ENCODE measurements at regions not wholly inside any gene's neighbourhood (a gene's known extent, or its start where the extent isn't known, plus 50 kb on each side); places are given as distances from the start of the nearest gene placed in this dataset.

GRCh38 chr2:191557841-191558240, 120.1 kb upstream of the NABP1 start:
- H3K36me3 ChIP-seq (ENCODE audit: insufficient read depth, low read length), result no peaks in the 10 kb centered on the region
- Mint-ChIP-seq H3K9me3 (ENCODE audit: unreplicated experiment) (no peaks in the 10 kb centered on the region), H3K27ac (ENCODE audit: unreplicated experiment) (no peak overlapping the region), H3K27me3 (ENCODE audit: low read depth, unreplicated experiment) (no peaks in the 10 kb centered on the region), H3K4me1 (ENCODE audit: low read depth, unreplicated experiment) (peaks cover 6% of the 10 kb centered on the region), H3K4me3 (ENCODE audit: unreplicated experiment) (no peak overlapping the region), H3K36me3 (ENCODE audit: low read depth, unreplicated experiment) (no peaks in the 10 kb centered on the region)
- no peak overlapping the region for H3K27ac ChIP-seq (ENCODE audit: low read depth, low read length)
- no peak overlapping the region for H3K4me2 ChIP-seq (ENCODE audit: low read length)
- H3K27me3 ChIP-seq (ENCODE audit: insufficient read depth, low read length), result no peaks in the 10 kb centered on the region
- no peak for TF ChIP-seq CTCF (IDR thresholded peaks at IDR 0.05; ENCODE audit: insufficient read depth, low read depth, low read length)
- no peak overlapping the region for H2AFZ ChIP-seq (ENCODE audit: low read depth, low read length)
- no peak for DNase-seq (ENCODE audit: low read depth)
- H3K79me2 ChIP-seq (ENCODE audit: insufficient read depth, low read length), result no peaks in the 10 kb centered on the region
- FAIRE-seq, result no peak
- H3K9me3 ChIP-seq (ENCODE audit: insufficient read depth, low read depth, low read length), result no peaks in the 10 kb centered on the region
- H3K9ac ChIP-seq (ENCODE audit: low read length), result no peak overlapping the region
- no peak overlapping the region for H3K4me3 ChIP-seq (ENCODE audit: insufficient read depth, low read depth, low read length)
- H3K4me1 ChIP-seq (ENCODE audit: insufficient read depth, low read length), result no peaks in the 10 kb centered on the region
- H4K20me1 ChIP-seq (ENCODE audit: insufficient read depth, low read length), result no peaks in the 10 kb centered on the region

GRCh38 chr2:191559569-191559968, 118.4 kb upstream of the NABP1 start:
- no peaks in the 10 kb centered on the region for H3K36me3 Mint-ChIP-seq (ENCODE audit: low read depth, unreplicated experiment)
- Histone ChIP-seq H3K27ac (ENCODE audit: low read depth, low read length) (no peak overlapping the region), H3K4me3 (ENCODE audit: insufficient read depth, low read depth, low read length) (no peak overlapping the region), H3K27me3 (ENCODE audit: insufficient read depth, low read length) (no peaks in the 10 kb centered on the region), H3K36me3 (ENCODE audit: insufficient read depth, low read length) (no peaks in the 10 kb centered on the region), H3K9me3 (ENCODE audit: insufficient read depth, low read depth, low read length) (no peaks in the 10 kb centered on the region), H3K9ac (ENCODE audit: low read length) (no peak overlapping the region), H3K4me2 (ENCODE audit: low read length) (no peak overlapping the region), H4K20me1 (ENCODE audit: insufficient read depth, low read length) (no peaks in the 10 kb centered on the region), H3K4me1 (ENCODE audit: insufficient read depth, low read length) (no peaks in the 10 kb centered on the region), H3K79me2 (ENCODE audit: insufficient read depth, low read length) (no peaks in the 10 kb centered on the region), H2AFZ (ENCODE audit: low read depth, low read length) (no peak overlapping the region)
- H3K27ac Mint-ChIP-seq (ENCODE audit: unreplicated experiment), result no peak overlapping the region
- FAIRE-seq (no peak), DNase-seq (ENCODE audit: low read depth) (no peak)
- no peaks in the 10 kb centered on the region for H3K9me3 Mint-ChIP-seq (ENCODE audit: unreplicated experiment)
- H3K4me3 Mint-ChIP-seq (ENCODE audit: unreplicated experiment), result no peak overlapping the region
- peaks cover 4% of the 10 kb centered on the region for H3K4me1 Mint-ChIP-seq (ENCODE audit: low read depth, unreplicated experiment)
- TF ChIP-seq CTCF (IDR thresholded peaks at IDR 0.05; ENCODE audit: insufficient read depth, low read depth, low read length), result no peak
- no peak for TF ChIP-seq EZH2 (IDR thresholded peaks at IDR 0.05; ENCODE audit: insufficient read depth, low read length)
- peaks cover 2% of the 10 kb centered on the region for H3K27me3 Mint-ChIP-seq (ENCODE audit: low read depth, unreplicated experiment)

- Histone ChIP-seq H3K9me3 (ENCODE audit: insufficient read depth, low read depth, low read length) (no peaks in the 10 kb centered on the region), H2AFZ (ENCODE audit: low read depth, low read length) (no peak overlapping the region), H3K36me3 (ENCODE audit: insufficient read depth, low read length) (no peaks in the 10 kb centered on the region), H3K9ac (ENCODE audit: low read length) (no peak overlapping the region), H3K27ac (ENCODE audit: low read depth, low read length) (no peak overlapping the region), H3K4me1 (ENCODE audit: insufficient read depth, low read length) (no peaks in the 10 kb centered on the region), H3K4me2 (ENCODE audit: low read length) (no peak overlapping the region), H3K27me3 (ENCODE audit: insufficient read depth, low read length) (no peaks in the 10 kb centered on the region), H4K20me1 (ENCODE audit: insufficient read depth, low read length) (no peaks in the 10 kb centered on the region), H3K79me2 (ENCODE audit: insufficient read depth, low read length) (no peaks in the 10 kb centered on the region), H3K4me3 (ENCODE audit: insufficient read depth, low read depth, low read length) (no peak overlapping the region)
- H3K27ac Mint-ChIP-seq (ENCODE audit: unreplicated experiment), result no peak overlapping the region
- peaks cover 5% of the 10 kb centered on the region for H3K4me1 Mint-ChIP-seq (ENCODE audit: low read depth, unreplicated experiment)
- no peak for DNase-seq (ENCODE audit: low read depth)
- peaks cover 2% of the 10 kb centered on the region for H3K27me3 Mint-ChIP-seq (ENCODE audit: low read depth, unreplicated experiment)
- H3K36me3 Mint-ChIP-seq (ENCODE audit: low read depth, unreplicated experiment), result no peaks in the 10 kb centered on the region
- FAIRE-seq, result no peak
- TF ChIP-seq EZH2 (IDR thresholded peaks at IDR 0.05; ENCODE audit: insufficient read depth, low read length), result no peak
- TF ChIP-seq CTCF (IDR thresholded peaks at IDR 0.05; ENCODE audit: insufficient read depth, low read depth, low read length), result no peak
- no peak overlapping the region for H3K4me3 Mint-ChIP-seq (ENCODE audit: unreplicated experiment)
- no peaks in the 10 kb centered on the region for H3K9me3 Mint-ChIP-seq (ENCODE audit: unreplicated experiment)
These were observed 117.4 kb upstream of the NABP1 start for GRCh38 chr2:191560411-191560980.
